ENCODE measurements at regions not wholly inside any gene's neighbourhood (a gene's known extent, or its start where the extent isn't known, plus 50 kb on each side); places are given as distances from the start of the nearest gene placed in this dataset.

GRCh38 chr3:152656972-152657355, 178.0 kb upstream of the P2RY1 start:
- TF ChIP-seq SUZ12 (IDR thresholded peaks at IDR 0.05) (no peak), BHLHE40 (IDR thresholded peaks at IDR 0.05; ENCODE audit: borderline replicate concordance) (no peak), FOXK2 (IDR thresholded peaks at IDR 0.05) (no peak), L3MBTL2 (conservative IDR thresholded peaks at IDR 0.05) (no peak), FOXA1 (IDR thresholded peaks at IDR 0.05) (no peak), ZNF384 (IDR thresholded peaks at IDR 0.05) (no peak), HDGF (IDR thresholded peaks at IDR 0.05; ENCODE audit: borderline replicate concordance) (no peak), TARDBP (IDR thresholded peaks at IDR 0.05) (no peak)
- TF ChIP-seq, protein P1, sequence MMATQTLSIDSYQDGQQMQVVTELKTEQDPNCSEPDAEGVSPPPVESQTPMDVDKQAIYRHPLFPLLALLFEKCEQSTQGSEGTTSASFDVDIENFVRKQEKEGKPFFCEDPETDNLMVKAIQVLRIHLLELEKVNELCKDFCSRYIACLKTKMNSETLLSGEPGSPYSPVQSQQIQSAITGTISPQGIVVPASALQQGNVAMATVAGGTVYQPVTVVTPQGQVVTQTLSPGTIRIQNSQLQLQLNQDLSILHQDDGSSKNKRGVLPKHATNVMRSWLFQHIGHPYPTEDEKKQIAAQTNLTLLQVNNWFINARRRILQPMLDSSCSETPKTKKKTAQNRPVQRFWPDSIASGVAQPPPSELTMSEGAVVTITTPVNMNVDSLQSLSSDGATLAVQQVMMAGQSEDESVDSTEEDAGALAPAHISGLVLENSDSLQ (IDR thresholded peaks at IDR 0.05) = no peak
- no peak for DNase-seq (ENCODE audit: extremely low spot score)
- ChIA-PET CTCF (no interaction called here), POLR2A (no interaction called here)

DNA sequence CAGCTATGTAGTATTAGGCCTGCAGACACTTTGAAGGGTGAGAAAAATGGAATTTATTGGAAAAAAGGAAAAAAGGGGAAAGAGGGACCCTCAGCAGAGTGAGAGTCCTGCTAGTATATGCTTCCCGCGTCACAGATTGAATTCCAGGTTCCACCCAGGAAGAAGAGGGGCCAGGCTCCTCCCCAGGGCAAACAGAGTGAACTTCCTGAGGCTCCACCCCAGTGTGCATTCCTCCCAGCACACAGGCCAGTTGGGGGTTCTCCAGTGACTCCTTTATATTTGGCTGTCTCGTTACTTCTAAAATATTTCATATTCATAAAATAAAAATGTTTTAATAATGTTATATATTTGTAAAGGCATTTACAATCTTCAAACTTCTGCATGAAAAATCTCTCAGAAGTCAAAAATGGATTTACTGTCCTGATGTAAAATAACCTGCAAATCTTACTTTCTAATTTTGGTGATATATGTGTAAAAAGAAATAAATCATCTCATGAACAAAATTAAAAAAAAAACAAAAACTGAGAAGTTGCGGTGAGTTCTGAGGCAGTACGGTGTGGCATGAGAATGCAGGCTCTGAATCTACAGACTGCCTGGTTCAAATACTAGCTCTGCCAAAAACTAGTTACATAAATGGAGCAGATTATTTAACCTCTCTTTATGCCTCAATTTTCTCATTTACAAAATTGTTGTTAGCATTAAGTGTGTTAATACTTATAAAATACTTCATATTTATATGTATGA, 175.8 kb upstream of the P2RY1 start:
- ChIA-PET POLR2A (no interaction called here), CTCF (no interaction called here)
- DNase-seq (ENCODE audit: extremely low spot score) = no peak
- TF ChIP-seq SP1 (IDR thresholded peaks at IDR 0.05) (no peak), NFRKB (IDR thresholded peaks at IDR 0.05) (no peak), BHLHE40 (IDR thresholded peaks at IDR 0.05; ENCODE audit: borderline replicate concordance) (no peak), LEF1 (IDR thresholded peaks at IDR 0.05; ENCODE audit: borderline replicate concordance) (no peak), FOXA1 (IDR thresholded peaks at IDR 0.05) (no peak), FOXM1 (IDR thresholded peaks at IDR 0.05; ENCODE audit: borderline replicate concordance) (no peak), ELF4 (IDR thresholded peaks at IDR 0.05) (no peak)
- TF ChIP-seq, protein P1 (IDR thresholded peaks at IDR 0.05) = no peak

DNA sequence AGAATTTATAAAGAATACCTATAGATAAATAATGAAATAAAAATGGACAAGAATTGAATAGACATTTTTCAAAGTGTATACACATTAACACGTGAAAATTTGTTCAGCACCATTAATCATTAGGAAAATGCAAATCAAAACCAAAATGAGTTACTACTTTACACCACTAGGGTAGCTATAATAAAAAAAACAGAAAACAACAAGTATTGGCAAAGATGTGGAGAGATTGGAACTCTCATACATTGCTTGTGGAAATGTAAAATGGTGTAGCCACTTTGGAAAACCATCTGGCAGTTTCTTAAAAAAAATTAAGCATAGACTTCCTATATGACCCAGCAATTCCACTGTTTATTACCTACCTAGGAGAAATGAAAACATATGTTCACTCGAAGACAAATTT, 172.8 kb upstream of the P2RY1 start:
- ChIA-PET CTCF (no interaction called here), POLR2A (no interaction called here)
- TF ChIP-seq, protein P1 (IDR thresholded peaks at IDR 0.05) = no peak
- no peak for TF ChIP-seq TARDBP (IDR thresholded peaks at IDR 0.05)
- TF ChIP-seq FOXK2 (IDR thresholded peaks at IDR 0.05) = no peak
- no peak for TF ChIP-seq HDGF (IDR thresholded peaks at IDR 0.05; ENCODE audit: borderline replicate concordance)
- no peak for TF ChIP-seq LEF1 (IDR thresholded peaks at IDR 0.05; ENCODE audit: borderline replicate concordance)
- no peak for TF ChIP-seq NFRKB (IDR thresholded peaks at IDR 0.05)
- no peak for TF ChIP-seq BHLHE40 (IDR thresholded peaks at IDR 0.05; ENCODE audit: borderline replicate concordance)
- no peak for TF ChIP-seq CTBP1 (IDR thresholded peaks at IDR 0.05; ENCODE audit: borderline replicate concordance)
- DNase-seq (ENCODE audit: extremely low spot score) = no peak

DNA sequence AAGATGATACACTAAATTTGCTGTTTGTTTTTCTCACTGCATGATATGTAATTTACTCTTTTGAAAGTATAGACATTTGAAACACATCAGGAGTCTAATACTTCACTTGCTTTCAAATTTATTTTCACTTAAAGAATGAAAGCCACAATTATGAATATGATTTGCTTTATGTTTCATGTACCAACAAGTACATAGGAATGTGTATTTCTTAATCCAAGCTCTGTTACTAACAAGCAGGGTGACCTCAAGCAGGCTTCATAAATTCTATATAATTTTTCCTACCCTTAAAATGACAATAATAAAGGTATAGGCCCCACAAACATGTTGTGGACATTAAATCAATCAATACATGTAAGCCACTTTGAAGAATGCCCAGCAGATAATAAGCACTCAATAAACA, 170.2 kb upstream of the P2RY1 start:
- POLR2A ChIA-PET = no interaction called here
- TF ChIP-seq BHLHE40 (IDR thresholded peaks at IDR 0.05; ENCODE audit: borderline replicate concordance) (no peak), ELF4 (IDR thresholded peaks at IDR 0.05) (no peak), CTBP1 (IDR thresholded peaks at IDR 0.05; ENCODE audit: borderline replicate concordance) (no peak), SUZ12 (IDR thresholded peaks at IDR 0.05) (no peak), ZNF384 (IDR thresholded peaks at IDR 0.05) (no peak), HDGF (IDR thresholded peaks at IDR 0.05; ENCODE audit: borderline replicate concordance) (no peak), FOXA1 (IDR thresholded peaks at IDR 0.05) (no peak), NFRKB (IDR thresholded peaks at IDR 0.05) (no peak), SP1 (IDR thresholded peaks at IDR 0.05) (no peak), FOXM1 (IDR thresholded peaks at IDR 0.05; ENCODE audit: borderline replicate concordance) (no peak), TARDBP (IDR thresholded peaks at IDR 0.05) (no peak), LEF1 (IDR thresholded peaks at IDR 0.05; ENCODE audit: borderline replicate concordance) (no peak), L3MBTL2 (conservative IDR thresholded peaks at IDR 0.05) (no peak), FOXK2 (IDR thresholded peaks at IDR 0.05) (no peak), ARNT (IDR thresholded peaks at IDR 0.05) (no peak)
- TF ChIP-seq, protein P1 (IDR thresholded peaks at IDR 0.05) = no peak
- CTCF ChIA-PET = no interaction called here
- DNase-seq (ENCODE audit: extremely low spot score) = no peak

- POLR2A ChIA-PET = no interaction called here
- CTCF ChIA-PET = interaction anchor here (0.7 kb wide), 1 partner anchor 138 kb away, joined by 3 read pairs; no protein-coding TSS in a partner anchor
- no peak for TF ChIP-seq ELF4 (IDR thresholded peaks at IDR 0.05)
- no peak for TF ChIP-seq ARNT (IDR thresholded peaks at IDR 0.05)
- no peak for TF ChIP-seq FOXK2 (IDR thresholded peaks at IDR 0.05)
- DNase-seq (ENCODE audit: extremely low spot score) = no peak
These were observed 167.7 kb upstream of the P2RY1 start for GRCh38 chr3:152667267-152667666.

DNA sequence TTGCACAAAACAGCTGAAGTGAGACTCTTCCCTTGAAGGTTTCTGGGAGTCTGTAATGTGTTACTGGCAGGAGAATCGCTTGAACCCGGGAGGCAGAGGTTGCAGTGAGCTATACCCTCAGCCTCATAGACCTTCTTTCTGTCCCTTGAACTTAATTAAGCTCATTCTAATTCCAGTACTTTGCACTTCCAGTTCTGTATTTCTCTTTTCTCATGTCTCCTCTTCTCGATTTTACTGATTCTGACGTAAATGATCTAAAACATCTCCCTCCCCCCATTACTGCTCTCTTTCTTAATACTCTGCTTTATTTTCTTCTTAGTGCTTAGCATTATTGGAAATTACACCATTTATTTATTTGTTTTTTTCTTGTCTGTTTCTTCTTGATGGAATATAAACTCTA, 165.4 kb upstream of the P2RY1 start:
- ChIA-PET CTCF (no interaction called here), POLR2A (no interaction called here)
- TF ChIP-seq SP1 (IDR thresholded peaks at IDR 0.05) = no peak
- TF ChIP-seq NFRKB (IDR thresholded peaks at IDR 0.05) = no peak
- TF ChIP-seq FOXA1 (IDR thresholded peaks at IDR 0.05) = no peak
- no peak for TF ChIP-seq LEF1 (IDR thresholded peaks at IDR 0.05; ENCODE audit: borderline replicate concordance)
- TF ChIP-seq FOXM1 (IDR thresholded peaks at IDR 0.05; ENCODE audit: borderline replicate concordance) = no peak
- no peak for TF ChIP-seq L3MBTL2 (conservative IDR thresholded peaks at IDR 0.05)
- no peak for TF ChIP-seq CTBP1 (IDR thresholded peaks at IDR 0.05; ENCODE audit: borderline replicate concordance)
- TF ChIP-seq, protein P1 (IDR thresholded peaks at IDR 0.05) = no peak
- TF ChIP-seq FOXK2 (IDR thresholded peaks at IDR 0.05) = no peak
- TF ChIP-seq ARNT (IDR thresholded peaks at IDR 0.05) = no peak
- TF ChIP-seq ZNF384 (IDR thresholded peaks at IDR 0.05) = no peak
- no peak for TF ChIP-seq BHLHE40 (IDR thresholded peaks at IDR 0.05; ENCODE audit: borderline replicate concordance)
- TF ChIP-seq ELF4 (IDR thresholded peaks at IDR 0.05) = no peak
- TF ChIP-seq HDGF (IDR thresholded peaks at IDR 0.05; ENCODE audit: borderline replicate concordance) = no peak
- no peak for TF ChIP-seq SUZ12 (IDR thresholded peaks at IDR 0.05)
- DNase-seq (ENCODE audit: extremely low spot score) = no peak
